Lower leg skin (tissue), 4 donors: ENCODE measurements at regions not wholly inside any gene's neighbourhood (a gene's known extent, or its start where the extent isn't known, plus 50 kb on each side); places are given as distances from the start of the nearest gene placed in this dataset.
"Not testable (repeated sequence)": the region's sequence is repeated elsewhere in the genome, so short reads cannot be mapped to it uniquely, and the experiment has no call there.

Source experiments
- DNase-seq, 2 donors: peaks; one replicate each; pipeline ENCODE4 v3.0.0-alpha.2; 2019; ENCODE audit warnings: low spot score in 2 of 2
- H3K4me3 ChIP-seq: fragments of 200-600 bp; sonication (generic); 2 replicates; pipeline ENCODE4 v1.5.1; 2017; ENCODE audit warnings: mild to moderate bottlenecking, low read depth; ENCODE audit not compliant: poor library complexity, severe bottlenecking
- CTCF ChIP-seq, 3 donors: fragments of 450-650 bp; IDR thresholded peaks; one replicate each; pipeline ENCODE4 v1.5.1; 2016; ENCODE audit warnings: antibody characterized with exemption in 3 of 3, mild to moderate bottlenecking in 3 of 3, moderate library complexity in 2 of 3
- POLR2A ChIP-seq, 2 donors: fragments of 450-650 bp; IDR thresholded peaks; one replicate each; pipeline ENCODE4 v1.6.1; 2016 to 2017; ENCODE audit warnings: antibody characterized with exemption in 2 of 2, mild to moderate bottlenecking in 1 of 2, moderate library complexity in 1 of 2
- WGBS, 2 donors: methylation state at CpG; one replicate each; pipeline ENCODE4 v1.1.5; 2018; 5-methylcytosine and 5-hydroxymethylcytosine counted together
- intact Hi-C: fragments of 100-400 bp; cut with DNase I; formaldehyde crosslinking; loops from one replicate; pipeline ENCODE4 v1.15.0; 2023; ENCODE audit warnings: low total_unique reads

- WGBS, 2 donors = 50 to 69% methylated on average over 8 of the region's 8 CpGs
- peak in 1 of 2 donors; percentile 29 for DNase-seq
- no peak for TF ChIP-seq CTCF (IDR thresholded peaks at IDR 0.05)
- TF ChIP-seq POLR2A (IDR thresholded peaks at IDR 0.05) = no peak
- H3K4me3 ChIP-seq = no peak overlapping the region
- intact Hi-C loops = no loop called here
These were observed 81.6 kb upstream of the MANSC4 start for GRCh38 chr12:27861428-27862167.

GRCh38 chr12:27859648-27860047 is 79.6 kb upstream of the MANSC4 start:
- no peak overlapping the region for H3K4me3 ChIP-seq
- no peak for DNase-seq
- no peak for TF ChIP-seq CTCF (IDR thresholded peaks at IDR 0.05)
- no peak for TF ChIP-seq POLR2A (IDR thresholded peaks at IDR 0.05)
- WGBS, 2 donors = 76 to 78% methylated on average over 4 of the region's 4 CpGs
- intact Hi-C loops = no loop called here

- H3K4me3 ChIP-seq, DNase-seq, intact Hi-C loops: not testable (repeated sequence)
These were observed 77.0 kb upstream of the MANSC4 start for GRCh38 chr12:27857006-27857405.

- WGBS, 2 donors = 89 to 90% methylated on average over 3 of the region's 3 CpGs
- TF ChIP-seq CTCF (IDR thresholded peaks at IDR 0.05) (no peak), POLR2A (IDR thresholded peaks at IDR 0.05) (no peak)
- no peak overlapping the region for H3K4me3 ChIP-seq
- no peak for DNase-seq
- intact Hi-C loops = no loop called here
These were observed 72.7 kb upstream of the MANSC4 start for GRCh38 chr12:27852742-27853141.
